NCI-H2081 (cell line): ENCODE measurements at regions not wholly inside any gene's neighbourhood (a gene's known extent, or its start where the extent isn't known, plus 50 kb on each side); places are given as distances from the start of the nearest gene placed in this dataset.

ENCODE experiments used
- DNase-seq, 2 experiments: peaks; one replicate each; lab custom pipeline; 2025; lab: John Stamatoyannopoulos, UW

GRCh38 chr6:113802779-113803178 lies 54.4 kb upstream of the MARCKS start:
- DNase-seq, result no peak

GRCh38 chr6:113805173-113805790 lies 51.9 kb upstream of the MARCKS start:
- peak in 1 of 2 experiments; percentile 32 for DNase-seq

- DNase-seq, result no peak
Observed at GRCh38 chr6:113805811-113806495, 51.2 kb upstream of the MARCKS start.
